HFFc6 (cell line): ENCODE measurements at regions not wholly inside any gene's neighbourhood (a gene's known extent, or its start where the extent isn't known, plus 50 kb on each side); places are given as distances from the start of the nearest gene placed in this dataset.
"Not testable (repeated sequence)": the region's sequence is repeated elsewhere in the genome, so short reads cannot be mapped to it uniquely, and the experiment has no call there.

Experiments used
- DNase-seq: peaks from one replicate; pipeline ENCODE4 v3.0.0-alpha.2; 2018
- H3K27ac Mint-ChIP-seq: 2 replicates; pipeline ENCODE4 v1.8.0; 2020; ENCODE audit warnings: mild to moderate bottlenecking, mixed read lengths
- H3K27me3 Mint-ChIP-seq: 2 replicates; pipeline ENCODE4 v1.8.0; 2021; ENCODE audit warnings: mild to moderate bottlenecking, moderate library complexity, mixed read lengths; ENCODE audit not compliant: insufficient read depth
- H3K36me3 Mint-ChIP-seq: 2 replicates; pipeline ENCODE4 v1.8.0; 2021; ENCODE audit warnings: low read depth, mixed read lengths
- H3K4me1 Mint-ChIP-seq: 2 replicates; pipeline ENCODE4 v1.8.0; 2020; ENCODE audit warnings: low read depth, mixed read lengths
- H3K4me3 Mint-ChIP-seq: 2 replicates; pipeline ENCODE4 v1.8.0; 2020; ENCODE audit warnings: mild to moderate bottlenecking, moderate library complexity, mixed read lengths
- H3K9me3 Mint-ChIP-seq: 2 replicates; pipeline ENCODE4 v1.8.0; 2020; ENCODE audit warnings: mild to moderate bottlenecking, mixed read lengths
- CTCF ChIP-seq: fragments of 200-600 bp; sonication (generic); IDR thresholded peaks from 2 replicates; pipeline ENCODE4 v1.5.0; 2021; ENCODE audit warnings: antibody characterized with exemption, mild to moderate bottlenecking

GRCh38 chr5:103741984-103742383 lies 179.4 kb upstream of the NUDT12 start:
- Mint-ChIP-seq H3K4me1 (no peaks in the 10 kb centered on the region), H3K36me3 (no peaks in the 10 kb centered on the region), H3K27me3 (peaks cover 2% of the 10 kb centered on the region; the same call in 1 of the 2 replicates), H3K27ac (no peak overlapping the region), H3K9me3 (peaks cover 17% of the 10 kb centered on the region), H3K4me3 (no peak overlapping the region)
- no peak for DNase-seq
- TF ChIP-seq CTCF: no peak

- H3K27me3 Mint-ChIP-seq, DNase-seq, H3K4me1 Mint-ChIP-seq, H3K4me3 Mint-ChIP-seq, H3K27ac Mint-ChIP-seq, H3K36me3 Mint-ChIP-seq: not testable (repeated sequence)
- peaks cover 26% of the 10 kb centered on the region for H3K9me3 Mint-ChIP-seq
Observed at GRCh38 chr5:103736343-103736742, 173.8 kb upstream of the NUDT12 start.

- no peaks in the 10 kb centered on the region; the same call in 1 of the 2 replicates for H3K36me3 Mint-ChIP-seq
- no peak for DNase-seq
- no peak overlapping the region for H3K4me3 Mint-ChIP-seq
- H3K27me3 Mint-ChIP-seq: no peaks in the 10 kb centered on the region; the same call in 1 of the 2 replicates
- H3K4me1 Mint-ChIP-seq: no peaks in the 10 kb centered on the region
- H3K27ac Mint-ChIP-seq: no peak overlapping the region
- peaks cover 35% of the 10 kb centered on the region for H3K9me3 Mint-ChIP-seq
- no peak for TF ChIP-seq CTCF
Observed at GRCh38 chr5:103724271-103724670, 161.7 kb upstream of the NUDT12 start.

- H3K4me3 Mint-ChIP-seq: no peak overlapping the region
- no peak for TF ChIP-seq CTCF
- peaks cover 32% of the 10 kb centered on the region for H3K9me3 Mint-ChIP-seq
- no peak for DNase-seq
- H3K36me3 Mint-ChIP-seq: no peaks in the 10 kb centered on the region; the same call in 1 of the 2 replicates
- H3K4me1 Mint-ChIP-seq: no peaks in the 10 kb centered on the region
- H3K27me3 Mint-ChIP-seq: no peaks in the 10 kb centered on the region; the same call in 1 of the 2 replicates
- H3K27ac Mint-ChIP-seq: no peak overlapping the region
Observed at GRCh38 chr5:103721183-103721582, 158.6 kb upstream of the NUDT12 start.

GRCh38 chr5:103718108-103718507 lies 155.5 kb upstream of the NUDT12 start:
- H3K36me3 Mint-ChIP-seq: no peaks in the 10 kb centered on the region; the same call in 1 of the 2 replicates
- H3K9me3 Mint-ChIP-seq: peaks cover 22% of the 10 kb centered on the region
- H3K4me1 Mint-ChIP-seq: no peaks in the 10 kb centered on the region
- H3K4me3 Mint-ChIP-seq: no peak overlapping the region
- no peak overlapping the region for H3K27ac Mint-ChIP-seq
- H3K27me3 Mint-ChIP-seq: no peaks in the 10 kb centered on the region
- no peak for TF ChIP-seq CTCF
- no peak for DNase-seq

GRCh38 chr5:103708601-103709000 lies 146.0 kb upstream of the NUDT12 start:
- H3K4me3 Mint-ChIP-seq: no peak overlapping the region
- no peaks in the 10 kb centered on the region for H3K4me1 Mint-ChIP-seq
- no peak for DNase-seq
- H3K27me3 Mint-ChIP-seq: no peaks in the 10 kb centered on the region; the same call in 1 of the 2 replicates
- no peaks in the 10 kb centered on the region for H3K36me3 Mint-ChIP-seq
- peaks cover 16% of the 10 kb centered on the region for H3K9me3 Mint-ChIP-seq
- no peak for TF ChIP-seq CTCF
- H3K27ac Mint-ChIP-seq: no peak overlapping the region
